HEK293 (cell line): ENCODE measurements at regions not wholly inside any gene's neighbourhood (a gene's known extent, or its start where the extent isn't known, plus 50 kb on each side); places are given as distances from the start of the nearest gene placed in this dataset.

Experiments
- CTCF ChIA-PET: fragments of 350-600 bp; formaldehyde crosslinking; extraction: SDS; loops from one replicate; lab custom pipeline; 2021; ENCODE audit warnings: antibody characterized with exemption; lab: Yijun Ruan, JAX
- POLR2A ChIA-PET: fragments of 300-600 bp; formaldehyde crosslinking; extraction: SDS; loops from one replicate; lab custom pipeline; 2020; ENCODE audit warnings: antibody characterized with exemption, inconsistent platforms; lab: Yijun Ruan, JAX
- H3K27ac ChIP-seq: fragments of 200-500 bp; sonication (Bioruptor generic); 2 replicates; pipeline ENCODE4 v1.5.1; 2014; ENCODE audit warnings: low read depth, low read length, control low read depth, inconsistent platforms; ENCODE audit errors: extremely low read depth
- H3K36me3 ChIP-seq, 2 experiments: fragments of 200-500 bp in 1 of 2; sonication (Bioruptor generic) in 1 of 2; 1 replicate in 1 of 2; 2 replicates in 1 of 2; pipeline ENCODE4 v1.5.1; 2014 to 2017; ENCODE audit warnings: inconsistent platforms in 2 of 2, low read length in 2 of 2; ENCODE audit not compliant: control insufficient read depth in 2 of 2, insufficient read depth in 1 of 2
- H3K4me1 ChIP-seq: fragments of 200-500 bp; sonication (Bioruptor generic); 2 replicates; pipeline ENCODE4 v1.5.1; 2014; ENCODE audit warnings: mild to moderate bottlenecking, low read length, inconsistent platforms; ENCODE audit not compliant: control insufficient read depth, insufficient read depth
- H3K4me3 ChIP-seq: 2 replicates; pipeline ENCODE4 v1.5.1; 2011; ENCODE audit warnings: low read depth, mild to moderate bottlenecking, control low read depth, low read length, moderate library complexity
- H3K9me3 ChIP-seq: fragments of 200-500 bp; sonication (Bioruptor generic); 2 replicates; pipeline ENCODE4 v1.5.1; 2014; ENCODE audit warnings: low read depth, low read length, inconsistent platforms; ENCODE audit not compliant: control insufficient read depth, insufficient read depth
- FEZF1 ChIP-seq: fragments of 450-650 bp; formaldehyde crosslinking; IDR thresholded peaks from 2 replicates; pipeline ENCODE4 v1.5.1; 2016; ENCODE audit warnings: missing biosample characterization, missing genetic modification characterization
- GLIS1 ChIP-seq: fragments of 450-650 bp; formaldehyde crosslinking; IDR thresholded peaks from 2 replicates; pipeline ENCODE4 v1.5.1; 2016; ENCODE audit warnings: missing biosample characterization, missing genetic modification characterization
- HOXA7 ChIP-seq: sonication (generic); formaldehyde crosslinking; IDR thresholded peaks from 2 replicates; pipeline ENCODE4 v1.8.1; 2022; ENCODE audit warnings: missing genetic modification reagents, borderline replicate concordance
- KLF16 ChIP-seq: fragments of 450-650 bp; formaldehyde crosslinking; IDR thresholded peaks from 2 replicates; pipeline ENCODE4 v1.5.1; 2017; ENCODE audit warnings: missing biosample characterization, missing genetic modification characterization
- KLF7 ChIP-seq: fragments of 450-650 bp; formaldehyde crosslinking; IDR thresholded peaks from 2 replicates; pipeline ENCODE4 v1.5.1; 2016; ENCODE audit warnings: missing biosample characterization, missing genetic modification characterization, borderline replicate concordance
- SP3 ChIP-seq: fragments of 450-650 bp; formaldehyde crosslinking; IDR thresholded peaks from 2 replicates; pipeline ENCODE4 v1.5.1; 2016; ENCODE audit warnings: missing biosample characterization, missing genetic modification characterization
- TCF7L2 ChIP-seq: IDR thresholded peaks from 2 replicates; pipeline ENCODE4 v1.6.1; 2011; ENCODE audit warnings: low read depth, mild to moderate bottlenecking, inconsistent platforms, low read length, moderate library complexity, borderline replicate concordance
- ZBTB17 ChIP-seq: fragments of 450-650 bp; formaldehyde crosslinking; IDR thresholded peaks from 2 replicates; pipeline ENCODE4 v1.5.1; 2016; ENCODE audit warnings: missing biosample characterization, missing genetic modification characterization
- ZBTB48 ChIP-seq: fragments of 450-650 bp; formaldehyde crosslinking; IDR thresholded peaks from 2 replicates; pipeline ENCODE4 v1.5.1; 2016; ENCODE audit warnings: missing biosample characterization, missing genetic modification characterization
- ZIC2 ChIP-seq: fragments of 450-650 bp; formaldehyde crosslinking; IDR thresholded peaks from 2 replicates; pipeline ENCODE4 v1.5.1; 2016; ENCODE audit warnings: missing biosample characterization, missing genetic modification characterization
- ZNF10 ChIP-seq: fragments of 450-650 bp; formaldehyde crosslinking; IDR thresholded peaks from 2 replicates; pipeline ENCODE4 v1.5.1; 2017; ENCODE audit warnings: missing biosample characterization, missing genetic modification characterization
- ZNF16 ChIP-seq: fragments of 450-650 bp; formaldehyde crosslinking; IDR thresholded peaks from 2 replicates; pipeline ENCODE4 v1.5.1; 2016; ENCODE audit warnings: low read depth, missing biosample characterization, missing genetic modification characterization
- ZNF169 ChIP-seq: fragments of 450-650 bp; formaldehyde crosslinking; IDR thresholded peaks from 2 replicates; pipeline ENCODE4 v1.5.1; 2016; ENCODE audit warnings: missing biosample characterization, missing genetic modification characterization
- ZNF184 ChIP-seq: fragments of 450-650 bp; IDR thresholded peaks from 2 replicates; pipeline ENCODE4 v1.5.1; 2018; ENCODE audit warnings: missing biosample characterization, mild to moderate bottlenecking, missing genetic modification characterization
- ZNF324 ChIP-seq: fragments of 450-650 bp; formaldehyde crosslinking; IDR thresholded peaks from 2 replicates; pipeline ENCODE4 v1.5.1; 2016; ENCODE audit warnings: missing biosample characterization, missing genetic modification characterization
- ZNF391 ChIP-seq: fragments of 450-650 bp; formaldehyde crosslinking; IDR thresholded peaks from 2 replicates; pipeline ENCODE4 v1.5.1; 2016; ENCODE audit warnings: low read depth, missing biosample characterization, missing genetic modification characterization, borderline replicate concordance
- ZNF501 ChIP-seq: fragments of 450-650 bp; formaldehyde crosslinking; IDR thresholded peaks from 2 replicates; pipeline ENCODE4 v1.5.1; 2016; ENCODE audit warnings: missing biosample characterization, missing genetic modification characterization
- ZNF514 ChIP-seq: fragments of 450-650 bp; formaldehyde crosslinking; IDR thresholded peaks from 2 replicates; pipeline ENCODE4 v1.5.1; 2016; ENCODE audit warnings: missing biosample characterization, missing genetic modification characterization
- ZNF561 ChIP-seq: fragments of 450-650 bp; IDR thresholded peaks from 2 replicates; pipeline ENCODE4 v1.5.1; 2018; ENCODE audit warnings: missing biosample characterization, missing genetic modification characterization, borderline replicate concordance
- ZNF596 ChIP-seq: fragments of 450-650 bp; IDR thresholded peaks from 2 replicates; pipeline ENCODE4 v1.5.0; 2018; ENCODE audit warnings: missing biosample characterization, mild to moderate bottlenecking, missing genetic modification characterization, moderate library complexity
- ZNF600 ChIP-seq: fragments of 450-650 bp; formaldehyde crosslinking; IDR thresholded peaks from 2 replicates; pipeline ENCODE4 v1.5.1; 2016; ENCODE audit warnings: missing biosample characterization, missing genetic modification characterization
- ZNF654 ChIP-seq: fragments of 450-650 bp; formaldehyde crosslinking; IDR thresholded peaks from 2 replicates; pipeline ENCODE4 v1.5.1; 2016; ENCODE audit warnings: low read depth, missing biosample characterization, missing genetic modification characterization
- ZNF677 ChIP-seq: fragments of 450-650 bp; IDR thresholded peaks from 2 replicates; pipeline ENCODE4 v1.5.0; 2018; ENCODE audit warnings: missing biosample characterization, mild to moderate bottlenecking, missing genetic modification characterization, moderate library complexity
- ZSCAN30 ChIP-seq: fragments of 450-650 bp; IDR thresholded peaks from 2 replicates; pipeline ENCODE4 v1.5.1; 2018; ENCODE audit warnings: missing biosample characterization, mild to moderate bottlenecking, missing genetic modification characterization, moderate library complexity
- ZXDB ChIP-seq: fragments of 450-650 bp; formaldehyde crosslinking; IDR thresholded peaks from 2 replicates; pipeline ENCODE4 v1.5.1; 2016; ENCODE audit warnings: missing biosample characterization, missing genetic modification characterization
- TF ChIP-seq, protein P1 (sequence below): fragments of 450-650 bp; formaldehyde crosslinking; IDR thresholded peaks from 2 replicates; pipeline ENCODE4 v1.5.1; 2017; ENCODE audit warnings: missing biosample characterization, missing genetic modification characterization
- TF ChIP-seq, protein P2 (sequence below): fragments of 450-650 bp; formaldehyde crosslinking; IDR thresholded peaks from 2 replicates; pipeline ENCODE4 v1.5.1; 2016; ENCODE audit warnings: missing biosample characterization, missing genetic modification characterization, borderline replicate concordance
- TF ChIP-seq, protein P3 (sequence below): fragments of 450-650 bp; formaldehyde crosslinking; IDR thresholded peaks from 2 replicates; pipeline ENCODE4 v1.5.0; 2017; ENCODE audit warnings: missing biosample characterization, missing genetic modification characterization, borderline replicate concordance

DNA sequence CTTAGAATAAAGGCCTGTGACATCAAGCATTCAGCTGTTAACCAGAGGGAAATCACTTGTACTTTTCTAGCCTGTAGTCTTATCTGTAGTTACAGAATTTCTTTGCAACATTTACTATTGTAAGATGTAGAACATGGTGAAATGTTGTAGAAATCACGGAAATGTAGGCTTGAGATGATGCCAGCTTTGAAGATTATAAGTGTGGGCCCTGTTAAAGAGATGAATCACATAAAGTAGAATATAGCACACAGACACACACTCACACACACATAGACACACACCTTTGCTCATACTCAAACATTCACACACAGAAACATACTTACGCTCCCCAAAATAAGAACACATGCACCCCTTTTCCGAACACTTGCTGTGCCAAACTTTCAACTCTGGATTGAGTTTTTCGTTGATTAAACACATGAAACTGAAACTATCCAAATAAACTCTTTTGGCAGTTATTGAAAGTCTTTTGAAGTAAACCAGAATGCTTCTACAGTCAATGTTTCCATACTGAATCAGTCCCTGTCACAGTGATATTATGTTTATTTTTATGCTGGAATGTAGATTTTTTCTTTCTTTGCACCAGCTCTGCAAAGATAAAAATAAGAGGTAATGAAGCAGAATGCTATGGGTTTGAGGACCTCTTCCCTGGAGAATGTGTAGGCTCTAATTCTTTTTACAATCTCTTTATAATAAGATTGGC lies 230.3 kb upstream of the MEOX2 start:
- no peak overlapping the region for H3K27ac ChIP-seq

DNA sequence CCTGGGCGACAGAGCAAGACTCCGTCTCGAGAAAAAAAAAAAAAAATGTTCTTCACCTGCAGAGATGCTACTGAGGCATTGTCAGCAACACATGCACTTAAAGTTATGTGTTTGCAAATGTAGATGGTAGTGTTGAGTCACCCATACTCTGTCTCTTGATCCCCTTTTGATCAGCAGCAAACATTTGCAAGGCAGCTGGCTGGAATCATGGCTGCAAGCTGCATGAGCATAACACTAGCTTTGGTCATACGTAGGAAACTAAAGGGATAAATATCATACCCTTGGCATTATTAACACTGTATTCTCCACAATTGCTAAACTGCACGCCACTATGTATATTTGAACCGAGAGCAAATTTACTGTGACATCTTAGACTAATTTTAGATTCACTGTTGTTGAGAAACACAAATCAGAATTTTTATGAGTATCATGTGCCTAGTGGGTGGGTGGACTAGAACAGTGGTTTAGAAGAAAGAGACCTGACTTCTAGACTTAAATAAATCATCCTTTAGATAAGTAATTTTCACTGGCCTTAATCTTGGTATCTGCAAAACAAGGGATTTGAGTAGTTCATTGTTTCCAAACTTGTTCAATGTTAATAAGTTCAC lies 229.3 kb upstream of the MEOX2 start:
- Histone ChIP-seq H3K4me3 (no peak overlapping the region), H3K27ac (no peak overlapping the region), H3K36me3 (no peaks in the 10 kb centered on the region), H3K4me1 (no peaks in the 10 kb centered on the region), H3K9me3 (no peaks in the 10 kb centered on the region)
- ChIA-PET POLR2A (no interaction called here), CTCF (no interaction called here)
- no peak for TF ChIP-seq TCF7L2
- no peak for TF ChIP-seq ZNF10 (tag by site-specific recombination)
- TF ChIP-seq ZNF600 (tag by site-specific recombination), result no peak
- TF ChIP-seq ZBTB48, result no peak
- TF ChIP-seq ZNF561, result no peak
- TF ChIP-seq ZNF501 (tag by site-specific recombination), result no peak
- no peak for TF ChIP-seq KLF16 (tag by site-specific recombination)
- TF ChIP-seq ZNF169, result no peak
- no peak for TF ChIP-seq ZXDB
- no peak for TF ChIP-seq ZNF514
- no peak for TF ChIP-seq ZNF184
- TF ChIP-seq ZNF654, result no peak
- no peak for TF ChIP-seq ZNF324 (tag by site-specific recombination)

More for the DNA sequence above, 230.3 kb upstream of the MEOX2 start:
- TF ChIP-seq SP3 (tag by site-specific recombination), result no peak
- TF ChIP-seq, protein P1, sequence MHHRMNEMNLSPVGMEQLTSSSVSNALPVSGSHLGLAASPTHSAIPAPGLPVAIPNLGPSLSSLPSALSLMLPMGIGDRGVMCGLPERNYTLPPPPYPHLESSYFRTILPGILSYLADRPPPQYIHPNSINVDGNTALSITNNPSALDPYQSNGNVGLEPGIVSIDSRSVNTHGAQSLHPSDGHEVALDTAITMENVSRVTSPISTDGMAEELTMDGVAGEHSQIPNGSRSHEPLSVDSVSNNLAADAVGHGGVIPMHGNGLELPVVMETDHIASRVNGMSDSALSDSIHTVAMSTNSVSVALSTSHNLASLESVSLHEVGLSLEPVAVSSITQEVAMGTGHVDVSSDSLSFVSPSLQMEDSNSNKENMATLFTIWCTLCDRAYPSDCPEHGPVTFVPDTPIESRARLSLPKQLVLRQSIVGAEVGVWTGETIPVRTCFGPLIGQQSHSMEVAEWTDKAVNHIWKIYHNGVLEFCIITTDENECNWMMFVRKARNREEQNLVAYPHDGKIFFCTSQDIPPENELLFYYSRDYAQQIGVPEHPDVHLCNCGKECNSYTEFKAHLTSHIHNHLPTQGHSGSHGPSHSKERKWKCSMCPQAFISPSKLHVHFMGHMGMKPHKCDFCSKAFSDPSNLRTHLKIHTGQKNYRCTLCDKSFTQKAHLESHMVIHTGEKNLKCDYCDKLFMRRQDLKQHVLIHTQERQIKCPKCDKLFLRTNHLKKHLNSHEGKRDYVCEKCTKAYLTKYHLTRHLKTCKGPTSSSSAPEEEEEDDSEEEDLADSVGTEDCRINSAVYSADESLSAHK (tag by site-specific recombination), result no peak
- no peak for TF ChIP-seq ZNF596 (tag by site-specific recombination)
- no peak for TF ChIP-seq HOXA7 (CRISPR knock-in tag)
- no peak for TF ChIP-seq ZBTB17
- ChIA-PET CTCF (no interaction called here), POLR2A (no interaction called here)
- H3K9me3 ChIP-seq, result no peaks in the 10 kb centered on the region
- no peaks in the 10 kb centered on the region for H3K4me1 ChIP-seq
- H3K36me3 ChIP-seq, result no peaks in the 10 kb centered on the region
- no peak overlapping the region for H3K4me3 ChIP-seq

DNA sequence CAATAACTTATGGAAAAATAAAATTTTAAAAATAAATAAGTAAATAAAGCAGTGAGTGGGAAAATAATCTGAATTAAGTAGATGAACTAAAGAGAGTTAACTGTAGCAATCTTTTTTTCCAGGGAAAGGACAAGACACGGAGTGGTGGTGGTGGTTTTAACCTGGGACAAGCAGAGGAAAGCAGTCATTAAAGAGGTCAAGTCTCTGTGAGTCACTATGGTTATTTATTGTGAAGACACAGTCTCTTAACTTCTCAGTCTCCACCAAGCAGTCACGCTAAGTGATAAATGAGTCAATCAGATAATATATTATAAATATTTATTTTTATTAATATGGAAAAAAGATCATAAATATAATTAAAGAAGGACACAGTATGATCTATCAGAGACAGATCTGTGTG lies 228.1 kb upstream of the MEOX2 start:
- Histone ChIP-seq H3K27ac (no peak overlapping the region), H3K36me3 (no peaks in the 10 kb centered on the region), H3K9me3 (no peaks in the 10 kb centered on the region), H3K4me1 (no peaks in the 10 kb centered on the region), H3K4me3 (no peak overlapping the region)
- ChIA-PET CTCF (no interaction called here), POLR2A (no interaction called here)
- TF ChIP-seq, protein P2, sequence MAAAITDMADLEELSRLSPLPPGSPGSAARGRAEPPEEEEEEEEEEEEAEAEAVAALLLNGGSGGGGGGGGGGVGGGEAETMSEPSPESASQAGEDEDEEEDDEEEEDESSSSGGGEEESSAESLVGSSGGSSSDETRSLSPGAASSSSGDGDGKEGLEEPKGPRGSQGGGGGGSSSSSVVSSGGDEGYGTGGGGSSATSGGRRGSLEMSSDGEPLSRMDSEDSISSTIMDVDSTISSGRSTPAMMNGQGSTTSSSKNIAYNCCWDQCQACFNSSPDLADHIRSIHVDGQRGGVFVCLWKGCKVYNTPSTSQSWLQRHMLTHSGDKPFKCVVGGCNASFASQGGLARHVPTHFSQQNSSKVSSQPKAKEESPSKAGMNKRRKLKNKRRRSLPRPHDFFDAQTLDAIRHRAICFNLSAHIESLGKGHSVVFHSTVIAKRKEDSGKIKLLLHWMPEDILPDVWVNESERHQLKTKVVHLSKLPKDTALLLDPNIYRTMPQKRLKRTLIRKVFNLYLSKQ (tag by site-specific recombination), result no peak
- TF ChIP-seq ZNF16 (tag by site-specific recombination), result no peak
- no peak for TF ChIP-seq ZNF677 (tag by site-specific recombination)
- no peak for TF ChIP-seq ZNF596 (tag by site-specific recombination)
- TF ChIP-seq KLF7 (tag by site-specific recombination), result no peak
- TF ChIP-seq GLIS1, result no peak
- TF ChIP-seq, protein P3, sequence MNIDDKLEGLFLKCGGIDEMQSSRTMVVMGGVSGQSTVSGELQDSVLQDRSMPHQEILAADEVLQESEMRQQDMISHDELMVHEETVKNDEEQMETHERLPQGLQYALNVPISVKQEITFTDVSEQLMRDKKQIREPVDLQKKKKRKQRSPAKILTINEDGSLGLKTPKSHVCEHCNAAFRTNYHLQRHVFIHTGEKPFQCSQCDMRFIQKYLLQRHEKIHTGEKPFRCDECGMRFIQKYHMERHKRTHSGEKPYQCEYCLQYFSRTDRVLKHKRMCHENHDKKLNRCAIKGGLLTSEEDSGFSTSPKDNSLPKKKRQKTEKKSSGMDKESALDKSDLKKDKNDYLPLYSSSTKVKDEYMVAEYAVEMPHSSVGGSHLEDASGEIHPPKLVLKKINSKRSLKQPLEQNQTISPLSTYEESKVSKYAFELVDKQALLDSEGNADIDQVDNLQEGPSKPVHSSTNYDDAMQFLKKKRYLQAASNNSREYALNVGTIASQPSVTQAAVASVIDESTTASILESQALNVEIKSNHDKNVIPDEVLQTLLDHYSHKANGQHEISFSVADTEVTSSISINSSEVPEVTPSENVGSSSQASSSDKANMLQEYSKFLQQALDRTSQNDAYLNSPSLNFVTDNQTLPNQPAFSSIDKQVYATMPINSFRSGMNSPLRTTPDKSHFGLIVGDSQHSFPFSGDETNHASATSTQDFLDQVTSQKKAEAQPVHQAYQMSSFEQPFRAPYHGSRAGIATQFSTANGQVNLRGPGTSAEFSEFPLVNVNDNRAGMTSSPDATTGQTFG (tag by site-specific recombination), result no peak
- no peak for TF ChIP-seq FEZF1 (tag by site-specific recombination)
- no peak for TF ChIP-seq ZNF514
- no peak for TF ChIP-seq ZIC2 (tag by site-specific recombination)
- no peak for TF ChIP-seq ZNF391 (tag by site-specific recombination)
- TF ChIP-seq ZSCAN30 (tag by site-specific recombination), result no peak
